Caco-2 (cell line): ENCODE measurements at regions not wholly inside any gene's neighbourhood (a gene's known extent, or its start where the extent isn't known, plus 50 kb on each side); places are given as distances from the start of the nearest gene placed in this dataset.

Source experiments
- BruUV-seq: library from RNA; stranded (reverse); fragments of 400-500 nt; replicated peaks from 2 replicates; lab custom pipeline; 2021; lab: Mats Ljungman, UMichigan
- CTCF ChIA-PET: fragments of 300-600 bp; sonication (Branson Sonifier 250); formaldehyde crosslinking; loops from one replicate; lab custom pipeline; 2022; ENCODE audit warnings: antibody characterized with exemption; lab: Charles Lee
- POLR2A ChIA-PET: fragments of 300-600 bp; sonication (Branson Sonifier 250); formaldehyde crosslinking; loops from one replicate; lab custom pipeline; 2022; ENCODE audit warnings: antibody characterized with exemption; lab: Charles Lee
- DNase-seq, 2 experiments: peaks; one replicate each; pipeline versions ENCODE4 v3.0.0 to v3.0.0-alpha.2; 2020 to 2022
- H3K27me3 ChIP-seq: replicated peaks from 2 replicates; pipeline ENCODE4 v1.6.0; 2011; ENCODE audit warnings: low read length; ENCODE audit not compliant: control insufficient read depth, insufficient read depth
- H3K36me3 ChIP-seq: 2 replicates; pipeline ENCODE4 v1.5.1; 2011; ENCODE audit warnings: low read length; ENCODE audit not compliant: control insufficient read depth, insufficient read depth
- H3K4me1 ChIP-seq: fragments of 250-450 bp; sonication (Bioruptor Pico); 2 replicates; pipeline ENCODE4 v1.5.1; 2020; ENCODE audit warnings: mild to moderate bottlenecking
- H3K4me3 ChIP-seq: 2 replicates; pipeline ENCODE4 v1.5.1; 2011; ENCODE audit warnings: low read depth, mild to moderate bottlenecking, control low read depth, low read length
- H3K9me3 ChIP-seq: fragments of 250-450 bp; sonication (Bioruptor Pico); 2 replicates; pipeline ENCODE4 v1.5.1; 2020; ENCODE audit warnings: mild to moderate bottlenecking, moderate library complexity
- H3K27ac Mint-ChIP-seq: one replicate; pipeline ENCODE4 v1.8.0; 2022; ENCODE audit warnings: mixed read lengths; ENCODE audit not compliant: unreplicated experiment
- H3K27me3 Mint-ChIP-seq: one replicate; pipeline ENCODE4 v1.8.0; 2022; ENCODE audit warnings: mixed read lengths; ENCODE audit not compliant: insufficient read depth, unreplicated experiment
- H3K36me3 Mint-ChIP-seq: one replicate; pipeline ENCODE4 v1.8.0; 2022; ENCODE audit warnings: mild to moderate bottlenecking, mixed read lengths; ENCODE audit not compliant: insufficient read depth, unreplicated experiment
- H3K4me1 Mint-ChIP-seq: one replicate; pipeline ENCODE4 v1.8.0; 2022; ENCODE audit warnings: low read depth, mixed read lengths; ENCODE audit not compliant: unreplicated experiment
- H3K4me3 Mint-ChIP-seq: one replicate; pipeline ENCODE4 v1.8.0; 2022; ENCODE audit warnings: mild to moderate bottlenecking, moderate library complexity, mixed read lengths; ENCODE audit not compliant: unreplicated experiment
- H3K9me3 Mint-ChIP-seq: one replicate; pipeline ENCODE4 v1.8.0; 2022; ENCODE audit warnings: mixed read lengths; ENCODE audit not compliant: unreplicated experiment
- intact Hi-C: fragments of 100-400 bp; cut with micrococcal nuclease; formaldehyde crosslinking; loops from one replicate; pipeline ENCODE4 v1.10.0; 2022; ENCODE audit not compliant: unreplicated experiment
- TF ChIP-seq, protein P1 (sequence below), 2 experiments: fragments of 200-600 bp in 1 of 2; IDR thresholded peaks; 1 replicate in 1 of 2; 2 replicates in 1 of 2; pipeline versions ENCODE4 v1.5.1 to v1.8.0; 2011 to 2022; ENCODE audit warnings: antibody characterized with exemption in 1 of 2, control low read depth in 1 of 2, inconsistent platforms in 1 of 2, low read depth in 1 of 2, low read length in 1 of 2, mild to moderate bottlenecking in 1 of 2, moderate library complexity in 1 of 2; ENCODE audit not compliant: insufficient read depth in 1 of 2, severe bottlenecking in 1 of 2, unreplicated experiment in 1 of 2

DNA sequence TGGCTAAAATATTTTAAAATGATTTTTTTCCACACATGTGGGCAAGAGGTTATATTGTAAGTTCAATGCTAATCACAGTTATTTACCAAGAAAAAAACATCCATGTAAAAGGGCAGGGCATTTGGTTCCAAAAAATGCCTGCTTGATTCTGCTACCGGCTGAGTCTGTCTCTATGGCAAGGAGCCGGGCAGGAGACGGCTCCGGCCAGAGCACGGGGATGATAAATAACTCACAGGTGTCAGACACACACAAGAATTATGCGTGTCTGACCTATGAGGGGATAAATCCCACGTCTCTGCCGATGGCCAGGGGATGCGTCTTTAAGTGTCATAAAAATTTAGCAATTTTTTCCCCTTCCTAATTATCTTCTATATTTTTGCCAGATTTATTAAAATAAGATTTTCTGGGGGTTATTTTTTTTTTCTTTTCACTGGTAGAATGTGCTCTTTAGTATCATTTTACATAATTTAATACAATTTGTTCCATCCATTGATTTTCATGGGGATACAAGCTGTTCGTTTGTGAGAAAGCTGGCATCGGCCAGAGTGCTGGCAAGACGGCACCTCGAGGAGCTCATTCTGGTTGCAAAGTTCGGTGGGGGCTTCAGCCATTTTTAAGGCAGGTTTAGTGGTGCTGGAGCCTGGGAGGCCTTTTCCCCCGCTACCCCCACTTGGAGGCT is 253.9 kb downstream of the ZNF536 start:
- POLR2A ChIA-PET: no interaction called here
- Mint-ChIP-seq H3K27ac (no peak overlapping the region), H3K36me3 (no peaks in the 10 kb centered on the region), H3K4me1 (no peaks in the 10 kb centered on the region), H3K9me3 (peaks cover 21% of the 10 kb centered on the region), H3K4me3 (no peak overlapping the region), H3K27me3 (no peaks in the 10 kb centered on the region)
- DNase-seq: no peak
- Histone ChIP-seq H3K27me3 (no peaks in the 10 kb centered on the region), H3K4me1 (no peaks in the 10 kb centered on the region), H3K4me3 (no peak overlapping the region), H3K9me3 (no peaks in the 10 kb centered on the region), H3K36me3 (no peaks in the 10 kb centered on the region)
- no TSS peak for BruUV-seq
- TF ChIP-seq, protein P1, sequence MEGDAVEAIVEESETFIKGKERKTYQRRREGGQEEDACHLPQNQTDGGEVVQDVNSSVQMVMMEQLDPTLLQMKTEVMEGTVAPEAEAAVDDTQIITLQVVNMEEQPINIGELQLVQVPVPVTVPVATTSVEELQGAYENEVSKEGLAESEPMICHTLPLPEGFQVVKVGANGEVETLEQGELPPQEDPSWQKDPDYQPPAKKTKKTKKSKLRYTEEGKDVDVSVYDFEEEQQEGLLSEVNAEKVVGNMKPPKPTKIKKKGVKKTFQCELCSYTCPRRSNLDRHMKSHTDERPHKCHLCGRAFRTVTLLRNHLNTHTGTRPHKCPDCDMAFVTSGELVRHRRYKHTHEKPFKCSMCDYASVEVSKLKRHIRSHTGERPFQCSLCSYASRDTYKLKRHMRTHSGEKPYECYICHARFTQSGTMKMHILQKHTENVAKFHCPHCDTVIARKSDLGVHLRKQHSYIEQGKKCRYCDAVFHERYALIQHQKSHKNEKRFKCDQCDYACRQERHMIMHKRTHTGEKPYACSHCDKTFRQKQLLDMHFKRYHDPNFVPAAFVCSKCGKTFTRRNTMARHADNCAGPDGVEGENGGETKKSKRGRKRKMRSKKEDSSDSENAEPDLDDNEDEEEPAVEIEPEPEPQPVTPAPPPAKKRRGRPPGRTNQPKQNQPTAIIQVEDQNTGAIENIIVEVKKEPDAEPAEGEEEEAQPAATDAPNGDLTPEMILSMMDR (IDR thresholded peaks at IDR 0.05; ENCODE audit: insufficient read depth in 1 of 2, low read depth in 1 of 2, low read length in 1 of 2, severe bottlenecking in 1 of 2, unreplicated experiment in 1 of 2): no peak
- CTCF ChIA-PET: no interaction called here
- intact Hi-C loops: no loop called here

DNA sequence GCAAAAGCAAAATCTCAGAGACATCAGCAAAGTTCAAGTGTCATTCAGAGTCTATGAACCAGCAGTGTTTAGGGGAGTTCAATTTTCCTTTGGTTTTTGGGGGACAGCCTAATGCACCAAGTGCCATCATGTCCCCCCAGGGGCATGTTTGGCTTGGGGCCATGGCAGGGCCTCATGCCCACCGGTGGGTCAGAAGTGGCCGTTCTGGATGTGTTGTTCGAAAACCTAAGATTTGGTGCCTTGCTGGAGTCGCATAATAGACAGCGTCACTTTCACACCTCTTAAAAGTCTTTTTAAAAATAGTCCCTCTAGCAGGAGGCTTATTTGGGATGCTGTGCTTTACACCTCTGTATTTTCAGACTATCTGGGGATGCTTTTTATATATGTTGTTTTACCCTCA is 250.1 kb downstream of the ZNF536 start:
- Mint-ChIP-seq H3K4me3 (no peak overlapping the region), H3K27ac (no peak overlapping the region), H3K4me1 (no peaks in the 10 kb centered on the region), H3K9me3 (peaks cover 21% of the 10 kb centered on the region), H3K36me3 (no peaks in the 10 kb centered on the region), H3K27me3 (no peaks in the 10 kb centered on the region)
- ChIA-PET POLR2A (no interaction called here), CTCF (no interaction called here)
- H3K4me3 ChIP-seq: no peak overlapping the region
- no peak for DNase-seq
- H3K36me3 ChIP-seq: no peaks in the 10 kb centered on the region
- TF ChIP-seq, protein P1 (IDR thresholded peaks at IDR 0.05; ENCODE audit: insufficient read depth in 1 of 2, low read depth in 1 of 2, low read length in 1 of 2, severe bottlenecking in 1 of 2, unreplicated experiment in 1 of 2): no peak
- H3K4me1 ChIP-seq: no peaks in the 10 kb centered on the region
- no TSS peak for BruUV-seq
- intact Hi-C loops: no loop called here
- no peaks in the 10 kb centered on the region; the same call in 1 of the 2 replicates for H3K9me3 ChIP-seq
- H3K27me3 ChIP-seq: no peaks in the 10 kb centered on the region

DNA sequence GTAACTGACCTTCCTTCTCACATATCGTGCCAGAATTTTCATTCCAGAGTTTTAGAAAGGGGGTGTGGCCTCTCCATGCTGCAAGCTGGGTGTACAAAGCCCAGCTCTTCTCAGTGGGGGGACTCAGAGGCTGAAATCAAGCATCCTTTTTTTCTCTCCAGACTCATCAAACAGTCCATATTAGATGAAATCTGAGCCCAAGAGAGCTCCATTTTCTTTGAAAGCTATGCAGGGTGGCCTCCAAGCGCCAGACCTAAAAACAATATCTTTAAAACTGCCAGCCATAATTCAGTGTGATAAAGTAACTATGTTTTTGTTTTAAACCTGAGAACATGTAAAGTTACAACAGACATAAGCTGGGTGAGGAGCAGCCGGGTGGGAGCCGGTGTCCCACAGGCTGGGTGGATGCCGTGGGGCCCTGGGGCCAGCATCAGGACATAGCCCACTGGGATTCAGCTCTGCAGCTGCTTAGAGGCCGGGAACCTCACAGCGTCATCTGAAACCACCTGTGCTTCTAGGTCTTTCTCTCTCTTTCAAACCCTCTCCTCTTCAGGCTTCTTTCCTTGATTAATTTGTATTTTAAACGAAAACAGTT is 249.2 kb downstream of the ZNF536 start:
- no peaks in the 10 kb centered on the region for H3K4me1 Mint-ChIP-seq
- TF ChIP-seq, protein P1 (IDR thresholded peaks at IDR 0.05; ENCODE audit: insufficient read depth in 1 of 2, low read depth in 1 of 2, low read length in 1 of 2, severe bottlenecking in 1 of 2, unreplicated experiment in 1 of 2): no peak
- no peaks in the 10 kb centered on the region for H3K27me3 Mint-ChIP-seq
- DNase-seq: no peak
- H3K27me3 ChIP-seq: no peaks in the 10 kb centered on the region
- H3K36me3 Mint-ChIP-seq: no peaks in the 10 kb centered on the region
- CTCF ChIA-PET: no interaction called here
- H3K4me3 ChIP-seq: no peak overlapping the region
- H3K4me3 Mint-ChIP-seq: no peak overlapping the region
- H3K36me3 ChIP-seq: no peaks in the 10 kb centered on the region
- POLR2A ChIA-PET: no interaction called here
- H3K4me1 ChIP-seq: no peaks in the 10 kb centered on the region
- no peak overlapping the region for H3K27ac Mint-ChIP-seq
- intact Hi-C loops: no loop called here
- no peaks in the 10 kb centered on the region; the same call in 1 of the 2 replicates for H3K9me3 ChIP-seq
- no TSS peak for BruUV-seq
- H3K9me3 Mint-ChIP-seq: peaks cover 21% of the 10 kb centered on the region
